CD4-positive, alpha-beta memory T cell (primary cell): ENCODE measurements at regions not wholly inside any gene's neighbourhood (a gene's known extent, or its start where the extent isn't known, plus 50 kb on each side); places are given as distances from the start of the nearest gene placed in this dataset.
"Not testable (repeated sequence)": the region's sequence is repeated elsewhere in the genome, so short reads cannot be mapped to it uniquely, and the experiment has no call there.

Source experiments
- CTCF ChIA-PET: fragments of 350-600 bp; sonication (Branson Sonifier 250); formaldehyde crosslinking; loops from one replicate; lab custom pipeline; 2021; ENCODE audit warnings: inconsistent platforms; ENCODE audit not compliant: partially characterized antibody; lab: Charles Lee
- POLR2A ChIA-PET: fragments of 350-600 bp; sonication (Branson Sonifier 250); formaldehyde crosslinking; loops from one replicate; lab custom pipeline; 2021; ENCODE audit not compliant: partially characterized antibody; lab: Charles Lee
- DNase-seq, 5 donors: peaks; one replicate each; pipeline versions ENCODE4 v3.0.0 to v3.0.0-alpha.2; 2020 to 2022; ENCODE audit warnings: mixed read lengths in 1 of 5
- H3K27ac ChIP-seq: one replicate; pipeline ENCODE4 v1.7.0; 2013; ENCODE audit warnings: low read depth, low read length
- H3K27me3 ChIP-seq: 2 replicates; pipeline ENCODE4 v1.7.0; 2013; ENCODE audit warnings: mild to moderate bottlenecking, low read length, moderate library complexity; ENCODE audit not compliant: insufficient read depth
- H3K36me3 ChIP-seq: 2 replicates; pipeline ENCODE4 v1.7.0; 2013; ENCODE audit warnings: mild to moderate bottlenecking, low read length, moderate library complexity; ENCODE audit not compliant: insufficient read depth
- H3K4me1 ChIP-seq: 2 replicates; pipeline ENCODE4 v1.7.0; 2013; ENCODE audit warnings: mild to moderate bottlenecking, low read length, moderate library complexity; ENCODE audit not compliant: insufficient read depth
- H3K4me3 ChIP-seq, 2 donors: one replicate each; pipeline ENCODE4 v1.7.0; 2013; ENCODE audit warnings: low read length in 2 of 2, mild to moderate bottlenecking in 1 of 2
- H3K9me3 ChIP-seq, 2 donors: one replicate each; pipeline ENCODE4 v1.7.0; 2013; ENCODE audit warnings: low read length in 2 of 2, control low read depth in 1 of 2; ENCODE audit not compliant: control insufficient read depth in 1 of 2
- H3K27ac Mint-ChIP-seq, 7 donors: one replicate each; pipeline ENCODE4 v1.8.0; 2020 to 2021; ENCODE audit warnings: mixed read lengths in 7 of 7, mild to moderate bottlenecking in 6 of 7, inconsistent platforms in 3 of 7, moderate library complexity in 3 of 7
- H3K27me3 Mint-ChIP-seq, 2 donors: one replicate each; pipeline ENCODE4 v1.8.0; 2020 to 2021; ENCODE audit warnings: mixed read lengths in 2 of 2
- H3K36me3 Mint-ChIP-seq, 2 donors: one replicate each; pipeline ENCODE4 v1.8.0; 2020 to 2021; ENCODE audit warnings: mixed read lengths in 2 of 2, inconsistent platforms in 1 of 2, mild to moderate bottlenecking in 1 of 2
- H3K4me1 Mint-ChIP-seq, 4 donors: one replicate each; pipeline ENCODE4 v1.8.0; 2020 to 2021; ENCODE audit warnings: mixed read lengths in 4 of 4, mild to moderate bottlenecking in 1 of 4
- H3K4me3 Mint-ChIP-seq, 8 donors: one replicate each; pipeline ENCODE4 v1.8.0; 2020 to 2021; ENCODE audit warnings: mixed read lengths in 8 of 8, mild to moderate bottlenecking in 7 of 8, moderate library complexity in 6 of 8, inconsistent platforms in 3 of 8
- H3K9me3 Mint-ChIP-seq, 8 donors: one replicate each; pipeline ENCODE4 v1.8.0; 2020 to 2021; ENCODE audit warnings: mixed read lengths in 8 of 8, mild to moderate bottlenecking in 5 of 8, inconsistent platforms in 3 of 8, moderate library complexity in 1 of 8
- intact Hi-C: fragments of 100-400 bp; cut with micrococcal nuclease; formaldehyde crosslinking; loops from one replicate; pipeline ENCODE4 v1.15.1; 2023

DNA sequence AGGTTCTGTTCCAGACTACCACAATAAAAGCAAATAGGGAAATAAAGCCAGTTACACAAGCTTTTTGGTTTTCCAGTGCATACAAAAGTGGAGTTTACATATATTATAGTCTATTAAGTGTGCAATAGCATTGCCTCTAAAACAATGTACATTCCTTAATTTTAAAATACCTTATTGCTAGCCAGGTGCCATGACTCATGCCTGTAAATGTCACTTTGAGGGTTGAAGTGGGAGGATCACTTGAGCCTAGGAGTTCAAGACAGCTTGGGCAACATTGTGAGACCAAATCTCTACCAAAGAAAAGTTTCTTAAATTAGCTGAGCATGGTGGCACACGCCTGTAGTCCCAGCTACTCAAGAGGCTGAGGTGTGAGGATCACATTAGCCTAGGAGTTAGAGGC, 52.9 kb upstream of the IMP4 start:
- Histone ChIP-seq H3K9me3 (no peaks in the 10 kb centered on the region), H3K4me3 (no peak overlapping the region), H3K27me3 (no peaks in the 10 kb centered on the region), H3K4me1 (no peaks in the 10 kb centered on the region), H3K27ac (no peak overlapping the region), H3K36me3 (no peaks in the 10 kb centered on the region)
- Mint-ChIP-seq H3K9me3 (no peaks in the 10 kb centered on the region), H3K27me3 (peaks cover 9 to 11% of the 10 kb centered on the region in 2 donors), H3K4me3 (no peak overlapping the region), H3K36me3 (no peaks in the 10 kb centered on the region), H3K4me1 (peaks cover 0 to 1% (median 0%) of the 10 kb centered on the region in 4 donors), H3K27ac (no peak overlapping the region)
- CTCF ChIA-PET: no interaction called here
- POLR2A ChIA-PET: no interaction called here
- intact Hi-C loops: no loop called here
- DNase-seq: no peak

DNA sequence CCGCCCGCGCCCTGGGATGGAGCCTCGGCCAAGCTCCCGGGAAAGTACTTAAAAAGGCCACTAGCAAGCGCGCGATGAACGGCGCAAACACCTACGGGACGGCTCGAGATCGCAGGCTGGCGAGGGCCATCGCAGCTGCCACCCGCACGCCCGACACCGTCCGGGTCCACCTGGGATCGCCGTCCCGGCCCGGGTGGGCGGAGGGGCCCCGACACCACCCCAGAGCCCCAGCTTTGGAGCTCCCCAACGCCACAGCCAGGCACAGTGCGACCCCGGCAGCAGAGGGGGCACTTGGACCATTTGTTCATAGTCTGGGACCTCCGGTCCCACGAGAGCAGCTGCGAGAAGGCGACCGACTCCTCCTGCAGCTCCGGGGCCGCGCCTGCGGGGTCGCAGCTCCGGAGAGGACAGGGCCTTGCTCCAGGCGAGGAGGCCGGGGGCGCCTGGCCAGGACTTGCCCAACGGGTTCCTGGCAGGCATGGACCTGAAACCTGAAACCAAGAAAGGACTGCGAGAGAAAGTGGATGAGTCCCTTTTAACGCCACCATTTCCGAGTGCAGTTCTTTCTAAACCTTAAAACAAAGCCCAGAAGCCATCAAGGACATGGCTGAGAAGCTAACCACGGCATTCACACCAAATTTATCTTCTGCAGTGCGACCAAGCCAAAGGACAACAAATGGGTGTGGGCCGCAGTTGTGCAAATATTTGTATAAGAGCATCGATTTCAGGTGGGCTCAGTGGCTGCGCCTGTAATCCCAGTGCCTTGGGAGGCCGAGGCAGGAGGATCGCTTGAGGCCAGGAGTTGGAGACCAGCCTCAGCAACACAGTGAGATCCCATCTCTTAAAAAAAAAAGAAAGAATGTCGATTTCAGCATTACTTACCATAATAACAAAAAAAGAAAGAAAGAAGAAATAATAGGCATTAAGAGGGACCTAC, 54.0 kb upstream of the IMP4 start:
- Mint-ChIP-seq H3K4me1 (peaks cover 0 to 1% (median 0%) of the 10 kb centered on the region in 4 donors), H3K27ac (no peak overlapping the region), H3K27me3 (peaks cover 2 to 6% of the 10 kb centered on the region in 2 donors), H3K4me3 (no peak overlapping the region), H3K36me3 (no peaks in the 10 kb centered on the region), H3K9me3 (no peaks in the 10 kb centered on the region)
- Histone ChIP-seq H3K4me1 (no peaks in the 10 kb centered on the region), H3K27ac (no peak overlapping the region), H3K27me3 (no peaks in the 10 kb centered on the region), H3K4me3 (no peak overlapping the region), H3K9me3 (no peaks in the 10 kb centered on the region), H3K36me3 (no peaks in the 10 kb centered on the region)
- intact Hi-C loops: no loop called here
- CTCF ChIA-PET: no interaction called here
- DNase-seq: no peak
- POLR2A ChIA-PET: no interaction called here

DNA sequence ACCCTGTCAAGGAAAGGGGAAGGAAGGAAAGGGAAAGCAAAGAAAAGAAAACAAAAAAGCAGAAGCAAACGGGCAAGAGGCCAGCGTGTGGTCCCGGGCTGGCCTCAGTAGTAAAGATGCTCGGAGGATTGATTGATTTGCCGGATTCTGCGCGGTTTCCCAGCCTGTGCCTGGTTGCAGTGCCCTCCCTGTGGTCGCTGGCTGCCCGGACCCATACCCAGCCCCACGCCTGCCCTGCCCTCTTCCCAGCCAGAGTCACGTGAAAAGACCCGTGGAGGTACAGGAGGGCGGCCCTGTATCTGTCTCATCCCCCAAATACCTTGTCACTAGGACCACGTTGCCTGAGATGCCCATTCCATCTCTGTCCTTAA, 55.1 kb upstream of the IMP4 start:
- ChIA-PET CTCF (no interaction called here), POLR2A (no interaction called here)
- no peak overlapping the region for H3K27ac ChIP-seq
- Mint-ChIP-seq H3K4me1 (peaks cover 0 to 1% (median 0%) of the 10 kb centered on the region in 4 donors), H3K27ac (no peak overlapping the region), H3K9me3 (no peaks in the 10 kb centered on the region), H3K36me3 (no peaks in the 10 kb centered on the region), H3K4me3 (no peak overlapping the region), H3K27me3 (peaks cover 0 to 6% of the 10 kb centered on the region in 2 donors)
- intact Hi-C loops: no loop called here
- H3K4me3 ChIP-seq: no peak overlapping the region
- no peaks in the 10 kb centered on the region for H3K9me3 ChIP-seq
- no peaks in the 10 kb centered on the region for H3K27me3 ChIP-seq
- DNase-seq: no peak
- H3K36me3 ChIP-seq: no peaks in the 10 kb centered on the region
- no peaks in the 10 kb centered on the region for H3K4me1 ChIP-seq

DNA sequence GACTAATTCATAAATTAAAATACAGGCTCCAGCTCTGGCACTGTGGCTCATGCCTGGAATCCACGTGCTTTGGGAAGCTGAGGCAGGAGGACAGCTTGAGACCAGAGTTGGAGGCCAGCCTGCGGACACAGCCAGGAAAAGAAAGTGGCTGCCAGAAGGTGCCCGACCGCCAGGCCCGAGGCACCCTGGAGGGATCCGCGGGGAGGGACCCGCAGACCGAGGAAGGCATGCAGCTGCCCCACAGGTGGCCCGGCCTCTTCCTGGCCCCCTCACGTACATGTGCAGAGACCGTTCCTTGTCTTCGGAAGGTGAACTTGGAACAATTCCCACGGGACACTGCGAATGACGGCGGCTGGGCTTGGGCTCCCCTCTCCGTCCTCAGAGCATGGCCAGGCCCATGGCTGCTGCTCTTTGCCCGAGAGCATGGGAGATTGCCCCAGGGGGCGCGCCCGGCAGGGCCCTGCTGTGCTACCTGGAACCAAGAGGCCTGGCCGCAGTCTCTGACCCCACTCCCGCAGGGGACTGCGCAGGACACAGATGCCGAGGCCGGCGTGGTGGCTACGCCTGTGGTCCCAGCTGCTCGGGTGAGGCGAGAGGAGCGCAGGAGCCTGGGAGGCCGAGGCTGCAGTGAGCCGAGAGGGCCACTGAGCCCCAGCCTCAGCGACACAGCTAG, 55.6 kb upstream of the IMP4 start:
- intact Hi-C loops: no loop called here
- no peaks in the 10 kb centered on the region for H3K36me3 Mint-ChIP-seq
- no peak for DNase-seq
- peaks cover 0 to 3% of the 10 kb centered on the region in 2 donors for H3K27me3 Mint-ChIP-seq
- ChIA-PET POLR2A (no interaction called here), CTCF (no interaction called here)
- Histone ChIP-seq H3K4me3 (no peak overlapping the region), H3K4me1 (no peaks in the 10 kb centered on the region), H3K9me3 (no peaks in the 10 kb centered on the region), H3K27ac (no peak overlapping the region), H3K27me3 (no peaks in the 10 kb centered on the region), H3K36me3 (no peaks in the 10 kb centered on the region)
- peaks cover 0 to 1% (median 0%) of the 10 kb centered on the region in 4 donors for H3K4me1 Mint-ChIP-seq
- H3K27ac Mint-ChIP-seq: no peak overlapping the region
- no peaks in the 10 kb centered on the region for H3K9me3 Mint-ChIP-seq
- H3K4me3 Mint-ChIP-seq: no peak overlapping the region

DNA sequence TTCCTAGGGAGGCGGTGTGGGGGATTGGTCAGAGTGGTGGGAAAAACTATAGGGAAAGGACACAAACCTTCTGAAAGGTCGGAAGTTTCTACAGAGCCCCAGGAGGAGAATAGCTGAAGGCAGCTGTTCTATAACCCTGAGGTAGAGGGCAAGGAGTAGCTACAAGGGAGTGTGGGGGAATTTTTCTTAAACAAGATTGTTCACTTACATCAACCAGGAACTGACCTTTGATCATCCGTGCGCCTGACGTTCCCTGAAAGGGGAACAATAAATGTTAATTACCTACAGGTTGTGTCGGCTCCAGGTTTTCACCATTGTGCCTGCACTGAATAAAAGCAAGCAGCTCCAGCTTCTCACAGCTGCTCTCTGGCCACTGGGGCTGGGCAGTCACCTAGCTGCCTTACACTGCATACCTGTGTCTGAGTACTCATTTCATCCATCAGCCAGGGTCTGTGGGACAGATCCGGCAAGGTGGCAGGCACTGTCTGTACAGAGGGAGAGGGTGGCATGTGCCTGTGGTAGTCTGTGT, 59.3 kb upstream of the IMP4 start:
- H3K27me3 Mint-ChIP-seq, H3K4me3 Mint-ChIP-seq, H3K27ac ChIP-seq, H3K27ac Mint-ChIP-seq, H3K36me3 Mint-ChIP-seq, H3K9me3 Mint-ChIP-seq, DNase-seq, H3K36me3 ChIP-seq, H3K4me3 ChIP-seq, H3K9me3 ChIP-seq, H3K4me1 Mint-ChIP-seq, CTCF ChIA-PET, intact Hi-C loops, POLR2A ChIA-PET, H3K27me3 ChIP-seq, H3K4me1 ChIP-seq: not testable (repeated sequence)

DNA sequence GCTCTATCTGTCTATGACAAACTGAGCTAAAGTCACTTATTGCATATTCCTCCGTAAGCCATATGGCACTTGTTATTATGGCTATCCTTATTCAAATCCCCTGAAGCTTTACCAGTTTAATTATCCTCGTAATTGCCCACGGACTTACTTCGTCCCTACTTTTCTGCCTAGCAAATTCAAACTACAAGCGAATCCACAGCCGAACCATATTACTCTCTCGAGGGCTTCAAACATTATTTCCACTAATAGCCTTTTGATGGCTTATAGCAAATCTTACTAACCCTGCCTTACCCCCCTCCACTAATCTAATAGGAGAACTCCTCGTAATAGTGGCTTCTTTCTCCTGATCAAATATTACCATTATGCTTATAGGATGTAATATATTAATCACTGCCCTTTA, 63.1 kb upstream of the IMP4 start:
- POLR2A ChIA-PET, H3K27me3 ChIP-seq, H3K4me1 ChIP-seq, DNase-seq, intact Hi-C loops, H3K27me3 Mint-ChIP-seq, H3K9me3 ChIP-seq, H3K27ac ChIP-seq, H3K4me3 ChIP-seq, H3K27ac Mint-ChIP-seq, H3K36me3 Mint-ChIP-seq, CTCF ChIA-PET, H3K9me3 Mint-ChIP-seq, H3K36me3 ChIP-seq, H3K4me3 Mint-ChIP-seq, H3K4me1 Mint-ChIP-seq: not testable (repeated sequence)

- H3K4me3 ChIP-seq, H3K27me3 ChIP-seq, H3K36me3 ChIP-seq, H3K9me3 ChIP-seq, DNase-seq, H3K36me3 Mint-ChIP-seq, H3K4me1 Mint-ChIP-seq, H3K4me3 Mint-ChIP-seq, CTCF ChIA-PET, intact Hi-C loops, H3K27me3 Mint-ChIP-seq, POLR2A ChIA-PET, H3K27ac ChIP-seq, H3K4me1 ChIP-seq, H3K27ac Mint-ChIP-seq: not testable (repeated sequence)
- peaks cover 0 to 20% (median 10%) of the 10 kb centered on the region in 8 donors for H3K9me3 Mint-ChIP-seq
These were observed 70.1 kb upstream of the TUBA3E start for GRCh38 chr2:130268333-130268732.
